HepG2 (cell line): ENCODE measurements at regions not wholly inside any gene's neighbourhood (a gene's known extent, or its start where the extent isn't known, plus 50 kb on each side); places are given as distances from the start of the nearest gene placed in this dataset.

Experiments
- ATAC-seq: fragments of 200-7000 bp; cut with Tn5 transposase; 3 replicates; pipeline ENCODE4 v1.9.1; 2020; ENCODE audit warnings: mild to moderate bottlenecking, moderate library complexity
- BruUV-seq: library from RNA; stranded (reverse); fragments of 400-500 nt; replicated peaks from 2 replicates; lab custom pipeline; 2021; lab: Mats Ljungman, UMichigan
- CTCF ChIA-PET: fragments of 300-600 bp; formaldehyde crosslinking; extraction: SDS; loops from one replicate; lab custom pipeline; 2021; ENCODE audit warnings: low total read pairs, inconsistent platforms, low intra/inter-chr PET ratio; lab: Yijun Ruan, JAX
- POLR2A ChIA-PET: fragments of 350-600 bp; sonication (Branson Sonifier 250); formaldehyde crosslinking; loops from one replicate; lab custom pipeline; 2020; ENCODE audit warnings: antibody characterized with exemption, inconsistent platforms; lab: Yijun Ruan, JAX
- DNase-seq: peaks from one replicate; pipeline ENCODE4 v3.0.0-alpha.2; 2015; ENCODE audit warnings: low spot score
- FAIRE-seq: peaks from 3 replicates; lab custom pipeline; 2011; peaks lifted over from hg19 to GRCh38; lab: Jason Lieb, UNC
- H2AFZ ChIP-seq: one replicate; pipeline ENCODE4 v1.6.1; 2011; ENCODE audit warnings: low read length, inconsistent platforms
- H3K27ac ChIP-seq: fragments of 300-600 bp; 3 replicates; pipeline ENCODE4 v1.8.0; 2011; ENCODE audit warnings: mixed run types, mild to moderate bottlenecking, mixed read lengths, low read length, inconsistent platforms; ENCODE audit not compliant: insufficient read depth; ENCODE audit errors: extremely low read length
- H3K27me3 ChIP-seq, 2 experiments: fragments of 200-600 bp in 1 of 2; 2 replicates in 1 of 2; 3 replicates in 1 of 2; pipeline versions ENCODE4 v1.6.0 to v1.8.0; 2011; ENCODE audit warnings: low read length in 2 of 2, mild to moderate bottlenecking in 2 of 2, moderate library complexity in 2 of 2, inconsistent platforms in 1 of 2; ENCODE audit not compliant: insufficient read depth in 2 of 2, control insufficient read depth in 1 of 2
- H3K36me3 ChIP-seq, 2 experiments: fragments of 200-600 bp in 1 of 2; replicated peaks in 1 of 2; 2 replicates in 1 of 2; 3 replicates in 1 of 2; pipeline versions ENCODE4 v1.5.1 to v1.8.0; 2011; ENCODE audit warnings: low read length in 2 of 2, inconsistent platforms in 1 of 2; ENCODE audit not compliant: insufficient read depth in 2 of 2, control insufficient read depth in 1 of 2
- H3K4me1 ChIP-seq: 2 replicates; pipeline ENCODE4 v1.5.1; 2012; ENCODE audit warnings: low read length, inconsistent platforms; ENCODE audit not compliant: insufficient read depth
- H3K4me2 ChIP-seq: 2 replicates; pipeline ENCODE4 v1.6.0; 2011; ENCODE audit warnings: low read depth, low read length, inconsistent platforms
- H3K4me3 ChIP-seq, 3 experiments: fragments of 200-600 bp in 1 of 3; sonication (generic), shearing (Covaris generic) in 1 of 3; replicated peaks in 1 of 3; 2 replicates each; pipeline ENCODE4 v1.5.1; 2011 to 2016; ENCODE audit warnings: low read length in 3 of 3, inconsistent platforms in 2 of 3, low read depth in 2 of 3, mild to moderate bottlenecking in 2 of 3, control low read depth in 1 of 3, mixed read lengths in 1 of 3; ENCODE audit not compliant: insufficient read depth in 1 of 3
- H3K79me2 ChIP-seq: one replicate; pipeline ENCODE4 v1.6.1; 2011; ENCODE audit warnings: low read length, inconsistent platforms; ENCODE audit not compliant: insufficient read depth
- H3K9ac ChIP-seq: 2 replicates; pipeline ENCODE4 v1.6.0; 2011; ENCODE audit warnings: mild to moderate bottlenecking, low read depth, low read length, inconsistent platforms; ENCODE audit not compliant: insufficient read depth
- H3K9me3 ChIP-seq: 2 replicates; pipeline ENCODE4 v1.5.1; 2012; ENCODE audit warnings: mild to moderate bottlenecking, low read length
- H4K20me1 ChIP-seq: 2 replicates; pipeline ENCODE4 v1.6.0; 2011; ENCODE audit warnings: inconsistent platforms, mild to moderate bottlenecking, low read length, moderate library complexity; ENCODE audit not compliant: insufficient read depth
- CBX5 ChIP-seq: sonication (generic); formaldehyde crosslinking; IDR thresholded peaks from 2 replicates; pipeline ENCODE4 v1.4.0; 2020; ENCODE audit warnings: missing genetic modification reagents, borderline replicate concordance
- E2F1 ChIP-seq: sonication (generic); formaldehyde crosslinking; IDR thresholded peaks from 2 replicates; pipeline ENCODE4 v1.5.0; 2020; ENCODE audit warnings: missing genetic modification reagents
- ETV5 ChIP-seq: IDR thresholded peaks from 2 replicates; pipeline ENCODE4 v1.6.1; 2018; ENCODE audit warnings: missing biosample characterization, missing genetic modification reagents, inconsistent platforms, borderline replicate concordance
- FOSL1 ChIP-seq: sonication (generic); formaldehyde crosslinking; IDR thresholded peaks from 2 replicates; pipeline ENCODE4 v1.9.0; 2021; ENCODE audit warnings: missing genetic modification reagents, borderline replicate concordance
- HOXA7 ChIP-seq: sonication (generic); formaldehyde crosslinking; IDR thresholded peaks from 2 replicates; pipeline ENCODE4 v1.8.1; 2022; ENCODE audit warnings: mild to moderate bottlenecking, missing genetic modification reagents, moderate library complexity
- MAFF ChIP-seq: IDR thresholded peaks from 2 replicates; pipeline ENCODE4 v1.6.1; 2011; ENCODE audit warnings: low read depth, low read length, improper control_type of control experiment
- MAFK ChIP-seq, 2 experiments: IDR thresholded peaks in 1 of 2; conservative IDR thresholded peaks in 1 of 2; 2 replicates each; pipeline ENCODE4 v1.6.1; 2011; ENCODE audit warnings: improper control_type of control experiment in 2 of 2, low read length in 2 of 2
- RAD51 ChIP-seq: fragments of 450-650 bp; IDR thresholded peaks from 2 replicates; pipeline ENCODE4 v1.6.1; 2016; ENCODE audit warnings: borderline replicate concordance
- RFX5 ChIP-seq: IDR thresholded peaks from 2 replicates; pipeline ENCODE4 v1.6.1; 2011; ENCODE audit warnings: low read depth, low read length, improper control_type of control experiment
- SOX13 ChIP-seq, 3 experiments: fragments of 450-650 bp in 1 of 3; sonication (generic) in 1 of 3; formaldehyde crosslinking in 1 of 3; IDR thresholded peaks in 2 of 3; conservative IDR thresholded peaks in 1 of 3; 2 replicates each; pipeline versions ENCODE4 v1.5.0 to v1.6.1; 2016 to 2020; ENCODE audit warnings: antibody characterized with exemption in 1 of 3, mild to moderate bottlenecking in 1 of 3, missing compliant biosample characterization in 1 of 3, missing genetic modification reagents in 1 of 3, moderate library complexity in 1 of 3
- SRSF4 ChIP-seq: fragments of 200-400 bp; formaldehyde crosslinking; IDR thresholded peaks from one replicate; pipeline ENCODE4 v1.6.1; 2018; ENCODE audit warnings: mild to moderate bottlenecking, low read depth, low read length, moderate library complexity; ENCODE audit not compliant: poor library complexity, severe bottlenecking
- STAG1 ChIP-seq: sonication (generic); formaldehyde crosslinking; IDR thresholded peaks from 2 replicates; pipeline ENCODE4 v1.4.0; 2020; ENCODE audit warnings: missing genetic modification reagents
- TBP ChIP-seq: sonication (generic); formaldehyde crosslinking; IDR thresholded peaks from 2 replicates; pipeline ENCODE4 v1.5.0; 2020; ENCODE audit warnings: missing genetic modification reagents
- ZFAT ChIP-seq: sonication (generic); formaldehyde crosslinking; conservative IDR thresholded peaks from 2 replicates; pipeline ENCODE4 v1.8.1; 2023; ENCODE audit warnings: missing genetic modification reagents, inconsistent platforms
- ZNF180 ChIP-seq: sonication (generic); formaldehyde crosslinking; IDR thresholded peaks from 2 replicates; pipeline ENCODE4 v1.4.0; 2020; ENCODE audit warnings: low read depth, missing genetic modification reagents, borderline replicate concordance
- ZNF276 ChIP-seq: sonication (generic); formaldehyde crosslinking; IDR thresholded peaks from 2 replicates; pipeline ENCODE4 v1.4.0; 2020; ENCODE audit warnings: mild to moderate bottlenecking, low read depth, missing genetic modification reagents
- ZNF333 ChIP-seq: sonication (generic); formaldehyde crosslinking; IDR thresholded peaks from 2 replicates; pipeline ENCODE4 v1.4.0; 2020; ENCODE audit warnings: mild to moderate bottlenecking, missing genetic modification reagents, borderline replicate concordance
- ZNF749 ChIP-seq: sonication (generic); formaldehyde crosslinking; IDR thresholded peaks from 2 replicates; pipeline ENCODE4 v1.8.0; 2022; ENCODE audit warnings: mild to moderate bottlenecking, missing genetic modification reagents, moderate library complexity, borderline replicate concordance
- WGBS: methylation state at CpG from one replicate; pipeline ENCODE4 v1.1.6; 2017; ENCODE audit warnings: low lambda C conversion rate; 5-methylcytosine and 5-hydroxymethylcytosine counted together
- in situ Hi-C: cut with HindIII; loops from 2 replicates; pipeline ENCODE4 v1.10.0; 2017; ENCODE audit warnings: low pct_unique_long_range_greater_than_20kb; ENCODE audit not compliant: extremely low pct_ligation_motif_present
- intact Hi-C: fragments of 100-400 bp; cut with micrococcal nuclease; formaldehyde crosslinking; loops from one replicate; pipeline ENCODE4 v1.10.0; 2022; ENCODE audit not compliant: unreplicated experiment
- TF ChIP-seq, protein P1 (sequence below): sonication (generic); formaldehyde crosslinking; IDR thresholded peaks from 2 replicates; pipeline ENCODE4 v1.4.0; 2020; ENCODE audit warnings: mild to moderate bottlenecking, missing genetic modification reagents, borderline replicate concordance

DNA sequence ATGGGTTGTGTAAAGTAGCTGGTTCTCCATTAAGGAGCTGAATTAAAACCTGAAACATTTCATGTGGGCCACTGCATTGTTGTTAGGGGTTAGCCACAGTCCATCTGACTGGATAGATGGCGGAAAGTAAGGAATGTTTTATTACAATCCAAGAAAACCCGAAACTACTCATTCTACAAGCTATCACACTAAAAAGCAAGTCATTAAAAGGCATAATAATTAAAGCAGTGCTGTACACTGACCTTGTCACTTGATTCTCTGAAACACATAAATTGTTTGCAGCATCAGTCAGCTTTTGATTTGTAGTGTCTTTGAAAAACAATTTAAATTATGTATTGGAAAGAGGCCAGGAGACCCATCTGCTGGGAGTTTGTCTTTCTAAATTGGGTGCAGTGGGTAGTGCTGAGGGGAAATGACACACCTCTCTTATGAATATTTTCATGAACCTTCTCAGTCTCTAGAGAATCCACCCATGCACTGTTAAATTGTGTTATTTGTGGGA, 75.7 kb upstream of the ANK2 start:
- no peak overlapping the region for H3K4me3 ChIP-seq
- WGBS: 21% methylated on average over 2 of the region's 2 CpGs
- POLR2A ChIA-PET: no interaction called here
- no peak for TF ChIP-seq MAFF
- TF ChIP-seq RAD51: no peak
- TF ChIP-seq ZNF180 (CRISPR knock-in tag): no peak
- no peak for TF ChIP-seq ZFAT
- no peak for TF ChIP-seq RFX5
- TF ChIP-seq ZNF276 (CRISPR knock-in tag): no peak
- no peak for TF ChIP-seq ZNF749
- TF ChIP-seq CBX5 (CRISPR knock-in tag): no peak
- TF ChIP-seq, protein P1, sequence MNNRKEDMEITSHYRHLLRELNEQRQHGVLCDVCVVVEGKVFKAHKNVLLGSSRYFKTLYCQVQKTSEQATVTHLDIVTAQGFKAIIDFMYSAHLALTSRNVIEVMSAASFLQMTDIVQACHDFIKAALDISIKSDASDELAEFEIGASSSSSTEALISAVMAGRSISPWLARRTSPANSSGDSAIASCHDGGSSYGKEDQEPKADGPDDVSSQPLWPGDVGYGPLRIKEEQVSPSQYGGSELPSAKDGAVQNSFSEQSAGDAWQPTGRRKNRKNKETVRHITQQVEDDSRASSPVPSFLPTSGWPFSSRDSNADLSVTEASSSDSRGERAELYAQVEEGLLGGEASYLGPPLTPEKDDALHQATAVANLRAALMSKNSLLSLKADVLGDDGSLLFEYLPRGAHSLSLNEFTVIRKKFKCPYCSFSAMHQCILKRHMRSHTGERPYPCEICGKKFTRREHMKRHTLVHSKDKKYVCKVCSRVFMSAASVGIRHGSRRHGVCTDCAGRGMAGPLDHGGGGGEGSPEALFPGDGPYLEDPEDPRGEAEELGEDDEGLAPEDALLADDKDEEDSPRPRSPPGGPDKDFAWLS (CRISPR knock-in tag): no peak
- no peak for TF ChIP-seq MAFK (conservative IDR thresholded peaks at IDR 0.05 in 1 of 2, IDR thresholded peaks at IDR 0.05 in 1 of 2; ENCODE audit: low read length in 2 of 2)
- TF ChIP-seq FOSL1 (CRISPR knock-in tag): no peak
- no peak for TF ChIP-seq TBP
- TF ChIP-seq STAG1: no peak
- no peak for TF ChIP-seq SRSF4
- TF ChIP-seq ETV5 (CRISPR knock-in tag): no peak
- no peak for TF ChIP-seq SOX13 (IDR thresholded peaks at IDR 0.05)
- TF ChIP-seq SOX13 (CRISPR knock-in tag; conservative IDR thresholded peaks at IDR 0.05 in 1 of 2, IDR thresholded peaks at IDR 0.05 in 1 of 2): no peak
- no peak for TF ChIP-seq E2F1 (CRISPR knock-in tag)
- TF ChIP-seq ZNF333: no peak
- no peak for TF ChIP-seq HOXA7 (CRISPR knock-in tag)
- TF ChIP-seq, all 625 proteins: peak for 0
- Histone ChIP-seq H3K9ac (no peak overlapping the region), H3K9me3 (no peaks in the 10 kb centered on the region), H3K4me1 (no peaks in the 10 kb centered on the region), H3K79me2 (no peaks in the 10 kb centered on the region), H3K27me3 (no peaks in the 10 kb centered on the region), H3K4me2 (no peak overlapping the region), H3K27ac (no peak overlapping the region), H4K20me1 (no peaks in the 10 kb centered on the region), H2AFZ (no peak overlapping the region), H3K36me3 (no peaks in the 10 kb centered on the region)
- CTCF ChIA-PET: no interaction called here
- intact Hi-C loops (no loop called here), in situ Hi-C loops (no loop called here)
- DNase-seq: no peak
- ATAC-seq: no peak
- no TSS peak for BruUV-seq
- no peak for FAIRE-seq
